ENCODE measurements at regions not wholly inside any gene's neighbourhood (a gene's known extent, or its start where the extent isn't known, plus 50 kb on each side); places are given as distances from the start of the nearest gene placed in this dataset.
"Not testable (repeated sequence)": the region's sequence is repeated elsewhere in the genome, so short reads cannot be mapped to it uniquely, and the experiment has no call there.

GRCh38 chr4:123026015-123026414, 103.6 kb upstream of the NUDT6 start:
- TF ChIP-seq, protein P1, sequence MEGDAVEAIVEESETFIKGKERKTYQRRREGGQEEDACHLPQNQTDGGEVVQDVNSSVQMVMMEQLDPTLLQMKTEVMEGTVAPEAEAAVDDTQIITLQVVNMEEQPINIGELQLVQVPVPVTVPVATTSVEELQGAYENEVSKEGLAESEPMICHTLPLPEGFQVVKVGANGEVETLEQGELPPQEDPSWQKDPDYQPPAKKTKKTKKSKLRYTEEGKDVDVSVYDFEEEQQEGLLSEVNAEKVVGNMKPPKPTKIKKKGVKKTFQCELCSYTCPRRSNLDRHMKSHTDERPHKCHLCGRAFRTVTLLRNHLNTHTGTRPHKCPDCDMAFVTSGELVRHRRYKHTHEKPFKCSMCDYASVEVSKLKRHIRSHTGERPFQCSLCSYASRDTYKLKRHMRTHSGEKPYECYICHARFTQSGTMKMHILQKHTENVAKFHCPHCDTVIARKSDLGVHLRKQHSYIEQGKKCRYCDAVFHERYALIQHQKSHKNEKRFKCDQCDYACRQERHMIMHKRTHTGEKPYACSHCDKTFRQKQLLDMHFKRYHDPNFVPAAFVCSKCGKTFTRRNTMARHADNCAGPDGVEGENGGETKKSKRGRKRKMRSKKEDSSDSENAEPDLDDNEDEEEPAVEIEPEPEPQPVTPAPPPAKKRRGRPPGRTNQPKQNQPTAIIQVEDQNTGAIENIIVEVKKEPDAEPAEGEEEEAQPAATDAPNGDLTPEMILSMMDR (conservative IDR thresholded peaks at IDR 0.05; ENCODE audit: low read depth, low read length): not testable (repeated sequence)
- TF ChIP-seq EZH2 (IDR thresholded peaks at IDR 0.05; ENCODE audit: low read length, unreplicated experiment): not testable (repeated sequence)
